K562 (cell line): ENCODE measurements at regions not wholly inside any gene's neighbourhood (a gene's known extent, or its start where the extent isn't known, plus 50 kb on each side); places are given as distances from the start of the nearest gene placed in this dataset.
A peak's percentile ranks its signal among the peaks of the same experiment; 100 is the strongest.

Experiments used
- ATAC-seq: fragments of 200-7000 bp; cut with Tn5 transposase; 3 replicates; pipeline ENCODE4 v1.9.1; 2020; ENCODE audit warnings: moderate library complexity
- BruUV-seq: library from RNA; stranded (reverse); fragments of 400-500 nt; replicated peaks from 2 replicates; lab custom pipeline; 2021; lab: Mats Ljungman, UMichigan
- CTCF ChIA-PET: fragments of 300-600 bp; formaldehyde crosslinking; extraction: SDS; loops from one replicate; lab custom pipeline; 2021; ENCODE audit warnings: low intra/inter-chr PET ratio; lab: Yijun Ruan, JAX
- POLR2A ChIA-PET: fragments of 300-600, 350-650 bp; sonication (Branson Sonifier 250); formaldehyde crosslinking; extraction: SDS; loops from one replicate; lab custom pipeline; 2021; ENCODE audit warnings: antibody characterized with exemption, inconsistent platforms; lab: Yijun Ruan, JAX
- DNase-seq, 4 experiments: peaks; one replicate each; pipeline versions ENCODE4 v3.0.0 to v3.0.0-alpha.2; 2011 to 2018; ENCODE audit warnings: low spot score in 3 of 4, mixed read lengths in 3 of 4; ENCODE audit errors: extremely low read depth in 1 of 4
- FAIRE-seq: peaks from 2 replicates; lab custom pipeline; 2011; peaks lifted over from hg19 to GRCh38; lab: Jason Lieb, UNC
- H2AFZ ChIP-seq: 2 replicates; pipeline ENCODE4 v1.6.0; 2011; ENCODE audit warnings: low read depth, low read length, control low read depth, inconsistent platforms
- H3K27ac ChIP-seq: fragments of 200-600 bp; 3 replicates; pipeline ENCODE4 v1.8.0; 2011; ENCODE audit warnings: low read depth, mild to moderate bottlenecking, control low read depth, inconsistent platforms, low read length, moderate library complexity, mixed read lengths; ENCODE audit errors: extremely low read depth
- H3K27me3 ChIP-seq, 2 experiments: fragments of 300-600 bp in 1 of 2; 2 replicates in 1 of 2; 3 replicates in 1 of 2; pipeline versions ENCODE4 v1.6.0 to v1.8.0; 2011; ENCODE audit warnings: inconsistent platforms in 2 of 2, low read length in 2 of 2, mild to moderate bottlenecking in 1 of 2, mixed read lengths in 1 of 2, moderate library complexity in 1 of 2; ENCODE audit not compliant: control insufficient read depth in 2 of 2, insufficient read depth in 2 of 2
- H3K36me3 ChIP-seq: fragments of 300-600 bp; 3 replicates; pipeline ENCODE4 v1.8.0; 2011; ENCODE audit warnings: mild to moderate bottlenecking, low read length, inconsistent platforms; ENCODE audit not compliant: control insufficient read depth, insufficient read depth
- H3K4me1 ChIP-seq, 2 experiments: fragments of 200-600 bp in 1 of 2; replicated peaks in 1 of 2; 2 replicates in 1 of 2; 3 replicates in 1 of 2; pipeline versions ENCODE4 v1.5.1 to v1.8.0; 2011; ENCODE audit warnings: inconsistent platforms in 2 of 2, low read length in 2 of 2, mild to moderate bottlenecking in 1 of 2, mixed read lengths in 1 of 2, moderate library complexity in 1 of 2; ENCODE audit not compliant: control insufficient read depth in 2 of 2, insufficient read depth in 2 of 2
- H3K4me2 ChIP-seq: 2 replicates; pipeline ENCODE4 v1.6.1; 2011; ENCODE audit warnings: low read length, control low read depth, inconsistent platforms, mixed read lengths; ENCODE audit not compliant: insufficient read depth
- H3K4me3 ChIP-seq: fragments of 200-600 bp; sonication (generic), shearing (Covaris generic); 2 replicates; pipeline ENCODE4 v1.5.1; 2016; ENCODE audit warnings: control low read depth, inconsistent platforms
- H3K79me2 ChIP-seq: fragments of 200-600 bp; 3 replicates; pipeline ENCODE4 v1.8.0; 2011; ENCODE audit warnings: low read length, inconsistent platforms; ENCODE audit not compliant: control insufficient read depth, insufficient read depth
- H3K9ac ChIP-seq, 2 experiments: 2 replicates each; pipeline versions ENCODE4 v1.6.0 to v1.6.1; 2011; ENCODE audit warnings: low read depth in 2 of 2, low read length in 2 of 2, control low read depth in 1 of 2, inconsistent platforms in 1 of 2, mild to moderate bottlenecking in 1 of 2, mixed read lengths in 1 of 2; ENCODE audit not compliant: insufficient read depth in 1 of 2
- H3K9me1 ChIP-seq: one replicate; pipeline ENCODE4 v1.6.0; 2011; ENCODE audit warnings: inconsistent platforms, mild to moderate bottlenecking, low read length, moderate library complexity; ENCODE audit not compliant: control insufficient read depth, insufficient read depth
- H3K9me3 ChIP-seq: replicated peaks from 2 replicates; pipeline ENCODE4 v1.5.1; 2011; ENCODE audit warnings: low read depth, low read length, inconsistent platforms; ENCODE audit not compliant: control insufficient read depth, insufficient read depth
- H4K20me1 ChIP-seq: replicated peaks from 2 replicates; pipeline ENCODE4 v1.6.1; 2011; ENCODE audit warnings: low read length, inconsistent platforms, mixed read lengths; ENCODE audit not compliant: control insufficient read depth, insufficient read depth
- BCOR ChIP-seq: fragments of 450-650 bp; IDR thresholded peaks from 2 replicates; pipeline ENCODE4 v1.6.1; 2016
- CCNT2 ChIP-seq: IDR thresholded peaks from 2 replicates; pipeline ENCODE4 v1.6.1; 2011; ENCODE audit warnings: borderline replicate concordance, low read depth, mild to moderate bottlenecking, moderate library complexity, mixed read lengths, low read length; ENCODE audit not compliant: insufficient read length; ENCODE audit errors: extremely low read depth
- RFX1 ChIP-seq: fragments of 450-650 bp; IDR thresholded peaks from 2 replicates; pipeline ENCODE4 v1.6.1; 2016; ENCODE audit warnings: mild to moderate bottlenecking, moderate library complexity
- SIN3A ChIP-seq, 2 experiments: fragments of 150-350 bp in 1 of 2; IDR thresholded peaks; 2 replicates each; pipeline ENCODE4 v1.6.1; 2011 to 2016; ENCODE audit warnings: borderline replicate concordance in 2 of 2, low read depth in 2 of 2, low read length in 2 of 2, mild to moderate bottlenecking in 2 of 2, moderate library complexity in 2 of 2; ENCODE audit not compliant: control insufficient read depth in 1 of 2
- TCF7L2 ChIP-seq: fragments of 150-350 bp; IDR thresholded peaks from 2 replicates; pipeline ENCODE4 v1.6.1; 2016; ENCODE audit warnings: low read depth, mild to moderate bottlenecking, low read length, moderate library complexity
- ZNF165 ChIP-seq: fragments of 250-450 bp; sonication (Bioruptor Pico); IDR thresholded peaks from 2 replicates; pipeline ENCODE4 v1.4.0; 2020; ENCODE audit warnings: borderline replicate concordance
- ZNF79 ChIP-seq: fragments of 250-450 bp; sonication (Bioruptor Pico); IDR thresholded peaks from 2 replicates; pipeline ENCODE4 v1.4.0; 2020; ENCODE audit warnings: low read depth, mild to moderate bottlenecking, moderate library complexity
- whole genome bisulfite sequencing: fragments of 100-300 bp; shearing (Covaris generic); methylation state at CpG from one replicate; pipeline ENCODE4 v1.1.6; 2016; ENCODE audit warnings: low coverage, mixed read lengths; ENCODE audit not compliant: insufficient coverage; ENCODE audit errors: missing lambda C conversion rate; 5-methylcytosine and 5-hydroxymethylcytosine counted together
- in situ Hi-C: fragments of 300-500 bp; cut with MboI; formaldehyde crosslinking; loops from 4 replicates; pipeline ENCODE4 v1.15.0; 2018; ENCODE audit warnings: inconsistent platforms, mixed read lengths
- intact Hi-C: fragments of 100-400 bp; cut with micrococcal nuclease; formaldehyde crosslinking; loops from 2 replicates; pipeline ENCODE4 v1.14.2; 2022
- TF ChIP-seq, protein P1 (sequence below): sonication (generic); formaldehyde crosslinking; IDR thresholded peaks from 2 replicates; pipeline ENCODE4 v1.8.0; 2023; ENCODE audit warnings: mild to moderate bottlenecking, missing genetic modification reagents

DNA sequence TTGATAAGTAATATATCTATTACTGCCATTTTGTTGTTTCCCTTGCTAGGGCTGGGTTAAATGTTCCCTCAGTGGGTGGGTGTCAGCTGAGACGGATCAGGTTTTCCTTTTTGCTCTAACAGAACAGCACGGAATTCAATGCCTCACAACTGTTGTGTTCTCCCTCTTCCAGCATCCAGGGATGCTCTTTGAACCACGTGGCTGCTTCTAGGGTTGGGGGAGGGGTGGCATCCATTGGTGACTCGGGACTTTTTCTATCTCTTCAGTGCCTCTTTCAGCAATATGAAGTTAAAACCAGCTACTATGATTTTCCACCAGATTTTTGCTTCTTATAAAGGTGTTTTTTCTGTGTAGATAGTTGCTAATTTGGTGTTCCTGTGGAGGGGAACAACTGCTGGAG is 884.9 kb upstream of the FOXG1 start:
- Histone ChIP-seq H3K36me3 (no peaks in the 10 kb centered on the region), H3K27me3 (no peaks in the 10 kb centered on the region), H3K9me1 (no peaks in the 10 kb centered on the region), H2AFZ (no peak overlapping the region), H3K4me1 (no peaks in the 10 kb centered on the region), H3K9me3 (no peaks in the 10 kb centered on the region), H3K4me2 (no peak overlapping the region), H4K20me1 (no peaks in the 10 kb centered on the region), H3K9ac (no peak overlapping the region), H3K27ac (no peak overlapping the region), H3K79me2 (no peaks in the 10 kb centered on the region), H3K4me3 (no peak overlapping the region)
- DNase-seq (no peak), ATAC-seq (no peak), FAIRE-seq (no peak)
- ChIA-PET CTCF (no interaction called here), POLR2A (no interaction called here)
- in situ Hi-C loops, result no loop called here
- 0% methylated on average over 4 of the region's 4 CpGs for WGBS
- no TSS peak for BruUV-seq
- TF ChIP-seq BCOR (no peak), TCF7L2 (no peak), ZNF79 (CRISPR knock-in tag) (no peak), CCNT2 (no peak), SIN3A (IDR thresholded peaks at IDR 0.05; ENCODE audit: borderline replicate concordance in 2 of 2, control insufficient read depth in 1 of 2, low read depth in 2 of 2, low read length in 2 of 2) (no peak), ZNF165 (CRISPR knock-in tag) (no peak)
- intact Hi-C loops, result no loop called here

GRCh38 chr14:27886256-27886655 is 880.3 kb upstream of the FOXG1 start:
- POLR2A ChIA-PET, result interaction anchor here (0.6 to 0.9 kb wide), 2 partner anchors 9 to 24 kb away, joined by 3 read pairs; no protein-coding TSS in a partner anchor
- FAIRE-seq (no peak), ATAC-seq (no peak), DNase-seq (no peak)
- intact Hi-C loops (no loop called here), in situ Hi-C loops (no loop called here)
- H4K20me1 ChIP-seq, result no peaks in the 10 kb centered on the region
- TF ChIP-seq RFX1, result 0 out of 2 replicates have a peak, but pooled peaks have one; percentile 24
- TF ChIP-seq, protein P1, sequence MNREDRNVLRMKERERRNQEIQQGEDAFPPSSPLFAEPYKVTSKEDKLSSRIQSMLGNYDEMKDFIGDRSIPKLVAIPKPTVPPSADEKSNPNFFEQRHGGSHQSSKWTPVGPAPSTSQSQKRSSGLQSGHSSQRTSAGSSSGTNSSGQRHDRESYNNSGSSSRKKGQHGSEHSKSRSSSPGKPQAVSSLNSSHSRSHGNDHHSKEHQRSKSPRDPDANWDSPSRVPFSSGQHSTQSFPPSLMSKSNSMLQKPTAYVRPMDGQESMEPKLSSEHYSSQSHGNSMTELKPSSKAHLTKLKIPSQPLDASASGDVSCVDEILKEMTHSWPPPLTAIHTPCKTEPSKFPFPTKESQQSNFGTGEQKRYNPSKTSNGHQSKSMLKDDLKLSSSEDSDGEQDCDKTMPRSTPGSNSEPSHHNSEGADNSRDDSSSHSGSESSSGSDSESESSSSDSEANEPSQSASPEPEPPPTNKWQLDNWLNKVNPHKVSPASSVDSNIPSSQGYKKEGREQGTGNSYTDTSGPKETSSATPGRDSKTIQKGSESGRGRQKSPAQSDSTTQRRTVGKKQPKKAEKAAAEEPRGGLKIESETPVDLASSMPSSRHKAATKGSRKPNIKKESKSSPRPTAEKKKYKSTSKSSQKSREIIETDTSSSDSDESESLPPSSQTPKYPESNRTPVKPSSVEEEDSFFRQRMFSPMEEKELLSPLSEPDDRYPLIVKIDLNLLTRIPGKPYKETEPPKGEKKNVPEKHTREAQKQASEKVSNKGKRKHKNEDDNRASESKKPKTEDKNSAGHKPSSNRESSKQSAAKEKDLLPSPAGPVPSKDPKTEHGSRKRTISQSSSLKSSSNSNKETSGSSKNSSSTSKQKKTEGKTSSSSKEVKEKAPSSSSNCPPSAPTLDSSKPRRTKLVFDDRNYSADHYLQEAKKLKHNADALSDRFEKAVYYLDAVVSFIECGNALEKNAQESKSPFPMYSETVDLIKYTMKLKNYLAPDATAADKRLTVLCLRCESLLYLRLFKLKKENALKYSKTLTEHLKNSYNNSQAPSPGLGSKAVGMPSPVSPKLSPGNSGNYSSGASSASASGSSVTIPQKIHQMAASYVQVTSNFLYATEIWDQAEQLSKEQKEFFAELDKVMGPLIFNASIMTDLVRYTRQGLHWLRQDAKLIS (CRISPR knock-in tag), result no peak
- no peaks in the 10 kb centered on the region for H3K79me2 ChIP-seq
- H3K27ac ChIP-seq, result no peak overlapping the region
- no peaks in the 10 kb centered on the region for H3K9me3 ChIP-seq
- 0% methylated on average over 1 of the region's 1 CpG for WGBS
- CTCF ChIA-PET, result no interaction called here
- no peak overlapping the region for H3K4me2 ChIP-seq
- no peak overlapping the region for H3K9ac ChIP-seq
- no peak overlapping the region for H2AFZ ChIP-seq
- H3K36me3 ChIP-seq, result no peaks in the 10 kb centered on the region
- no TSS peak for BruUV-seq
- H3K4me1 ChIP-seq, result no peaks in the 10 kb centered on the region
- no peak overlapping the region for H3K4me3 ChIP-seq
- H3K27me3 ChIP-seq, result no peaks in the 10 kb centered on the region
- H3K9me1 ChIP-seq, result no peaks in the 10 kb centered on the region
